Renal pelvis (tissue), 1 donor: ENCODE measurements at regions not wholly inside any gene's neighbourhood (a gene's known extent, or its start where the extent isn't known, plus 50 kb on each side); places are given as distances from the start of the nearest gene placed in this dataset.

Experiments
- DNase-seq: peaks from one replicate; pipeline ENCODE4 v3.0.0-alpha.2; 2013

GRCh38 chr12:116651089-116651488 is 86.8 kb downstream of the SPRING1 start:
- DNase-seq = no peak

- DNase-seq = no peak
Observed at GRCh38 chr12:116650585-116651087, 87.2 kb downstream of the SPRING1 start.

- DNase-seq = no peak
Observed at GRCh38 chr12:116650062-116650461, 87.8 kb downstream of the SPRING1 start.

- no peak for DNase-seq
Observed at GRCh38 chr12:116647813-116648212, 88.6 kb downstream of the MAP1LC3B2 start.

GRCh38 chr12:116646901-116647300 is 87.7 kb downstream of the MAP1LC3B2 start:
- no peak for DNase-seq

GRCh38 chr12:116644806-116645205 is 85.6 kb downstream of the MAP1LC3B2 start:
- no peak for DNase-seq

- DNase-seq = no peak
Observed at GRCh38 chr12:116642683-116643082, 83.5 kb downstream of the MAP1LC3B2 start.

GRCh38 chr12:116642106-116642505 is 82.9 kb downstream of the MAP1LC3B2 start:
- DNase-seq = no peak

GRCh38 chr12:116640281-116640680 is 81.1 kb downstream of the MAP1LC3B2 start:
- no peak for DNase-seq

- DNase-seq = no peak
Observed at GRCh38 chr12:116639765-116640164, 80.6 kb downstream of the MAP1LC3B2 start.

GRCh38 chr12:116638376-116638775 is 79.2 kb downstream of the MAP1LC3B2 start:
- DNase-seq = no peak

GRCh38 chr12:116637589-116638150 is 78.5 kb downstream of the MAP1LC3B2 start:
- no peak for DNase-seq

GRCh38 chr12:116636608-116637519 is 77.7 kb downstream of the MAP1LC3B2 start:
- DNase-seq = no peak

GRCh38 chr12:116635487-116635886 is 76.3 kb downstream of the MAP1LC3B2 start:
- DNase-seq = no peak

GRCh38 chr12:116633476-116633875 is 74.3 kb downstream of the MAP1LC3B2 start:
- DNase-seq = no peak

- peak; percentile 29 for DNase-seq
Observed at GRCh38 chr12:116631619-116632018, 72.4 kb downstream of the MAP1LC3B2 start.

- no peak for DNase-seq
Observed at GRCh38 chr12:116630762-116631161, 71.6 kb downstream of the MAP1LC3B2 start.

- DNase-seq = no peak
Observed at GRCh38 chr12:116629480-116629879, 70.3 kb downstream of the MAP1LC3B2 start.

- no peak for DNase-seq
Observed at GRCh38 chr12:116628989-116629388, 69.8 kb downstream of the MAP1LC3B2 start.

GRCh38 chr12:116628450-116628793 is 69.2 kb downstream of the MAP1LC3B2 start:
- no peak for DNase-seq
